HG02642 (cell line): ENCODE measurements at regions not wholly inside any gene's neighbourhood (a gene's known extent, or its start where the extent isn't known, plus 50 kb on each side); places are given as distances from the start of the nearest gene placed in this dataset.

Experiments
- ATAC-seq: cut with Tn5 transposase; IDR thresholded peaks from one replicate; pipeline ENCODE4 v1.9.1; 2021; ENCODE audit warnings: mild to moderate bottlenecking; ENCODE audit not compliant: unreplicated experiment, poor library complexity

GRCh38 chr5:68641211-68641610, 425.7 kb downstream of the PIK3R1 start:
- no peak for ATAC-seq

DNA sequence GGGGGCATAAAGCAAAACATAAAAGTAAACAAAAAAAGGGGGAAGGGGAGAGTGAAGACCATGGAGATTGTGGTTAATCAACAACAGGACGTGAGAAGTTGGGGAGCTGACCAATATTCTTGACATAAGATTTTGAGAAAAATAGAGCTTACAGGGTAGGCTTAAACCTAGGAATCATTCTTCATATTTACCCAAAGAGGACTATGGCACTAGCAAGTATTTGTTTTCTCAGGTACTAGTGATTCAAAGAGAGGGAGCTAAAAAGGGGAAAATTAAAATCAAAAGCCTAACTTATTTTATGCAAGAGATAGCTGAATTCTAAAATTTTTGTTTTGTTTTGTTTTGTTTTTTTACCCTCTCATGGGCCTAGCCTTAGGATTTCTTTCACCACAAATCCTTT, 427.5 kb downstream of the PIK3R1 start:
- no peak for ATAC-seq

GRCh38 chr5:68644971-68645370, 429.4 kb downstream of the PIK3R1 start:
- peak; percentile 99 for ATAC-seq

- no peak for ATAC-seq
These were observed 430.6 kb downstream of the PIK3R1 start for GRCh38 chr5:68646144-68646543.

GRCh38 chr5:68647743-68648142, 432.2 kb downstream of the PIK3R1 start:
- ATAC-seq = no peak

GRCh38 chr5:68648944-68649857, 433.6 kb downstream of the PIK3R1 start:
- no peak for ATAC-seq

- no peak for ATAC-seq
These were observed 437.0 kb downstream of the PIK3R1 start for GRCh38 chr5:68652534-68652965.

GRCh38 chr5:68653471-68653870, 437.9 kb downstream of the PIK3R1 start:
- ATAC-seq = no peak

DNA sequence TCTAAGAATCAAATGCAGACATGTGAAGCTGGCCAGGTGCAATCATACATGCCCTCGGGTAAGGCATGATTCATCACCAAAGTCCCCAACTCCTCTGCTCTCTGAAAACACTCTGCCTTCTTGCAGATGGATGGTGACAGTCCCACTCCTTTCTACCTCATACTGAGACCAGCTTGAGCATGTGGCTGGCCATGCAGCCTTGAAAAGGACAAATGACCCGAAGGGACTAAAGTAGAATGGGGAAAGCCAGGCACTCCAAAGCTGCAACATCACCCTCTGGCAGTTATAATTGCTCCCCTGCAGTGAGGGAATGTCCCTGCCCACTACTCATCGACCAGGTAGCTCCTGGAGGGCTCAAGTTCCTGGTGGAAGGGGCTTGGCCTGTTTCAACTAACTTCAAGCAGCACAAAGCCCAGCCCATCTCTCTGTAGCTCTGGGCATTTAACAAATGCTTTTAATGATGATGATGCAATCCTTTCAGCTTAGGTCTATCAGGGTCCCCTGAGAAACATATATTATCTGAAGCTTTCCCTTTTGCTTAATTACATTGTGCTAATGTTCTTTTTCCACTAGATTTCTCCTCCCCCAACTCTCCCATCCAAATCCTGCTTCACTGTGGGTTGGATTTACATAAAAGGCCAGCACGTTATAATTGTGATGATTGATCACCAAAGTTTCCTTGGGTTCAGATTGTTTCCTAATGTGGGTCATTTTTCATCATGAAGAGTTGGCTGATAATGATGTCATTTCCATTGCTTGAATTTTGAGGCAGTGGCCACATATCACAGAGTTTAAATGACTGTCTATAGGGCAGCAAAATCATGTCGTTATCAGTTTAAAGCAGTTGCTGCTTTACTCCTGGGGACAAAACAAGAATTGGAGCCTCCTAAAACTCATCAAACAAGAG, 436.5 kb upstream of the SLC30A5 start:
- ATAC-seq = no peak

DNA sequence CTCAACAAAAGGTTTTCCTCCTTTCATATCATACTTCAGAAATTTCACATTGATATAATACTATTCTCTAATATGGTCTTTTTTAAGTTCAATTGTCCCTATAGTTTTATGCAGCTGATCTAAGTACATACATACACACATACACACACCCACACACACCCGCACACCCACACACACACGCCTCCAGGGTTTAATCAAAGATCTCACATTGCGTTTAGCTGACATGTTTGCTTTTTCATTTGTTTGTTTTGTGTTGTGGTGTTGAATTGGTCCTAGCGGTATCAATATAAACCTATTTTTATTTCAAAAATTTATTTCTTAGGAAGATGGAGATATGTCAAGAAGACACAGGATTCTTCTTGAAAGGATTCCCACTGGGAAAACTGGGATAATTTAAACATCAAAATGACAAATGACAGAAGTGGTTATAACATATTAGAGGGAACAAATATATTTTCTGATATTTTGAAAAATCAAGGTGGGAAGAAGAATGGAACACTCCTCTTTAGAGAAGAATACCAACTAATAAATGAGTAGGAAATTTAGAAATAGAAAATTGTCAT, 434.9 kb upstream of the SLC30A5 start:
- ATAC-seq = no peak

GRCh38 chr5:68659881-68660280, 433.9 kb upstream of the SLC30A5 start:
- no peak for ATAC-seq

GRCh38 chr5:68661237-68661636, 432.6 kb upstream of the SLC30A5 start:
- peak; percentile 66 for ATAC-seq

- no peak for ATAC-seq
These were observed 431.0 kb upstream of the SLC30A5 start for GRCh38 chr5:68662804-68663307.

GRCh38 chr5:68669864-68670575, 423.8 kb upstream of the SLC30A5 start:
- ATAC-seq = no peak

DNA sequence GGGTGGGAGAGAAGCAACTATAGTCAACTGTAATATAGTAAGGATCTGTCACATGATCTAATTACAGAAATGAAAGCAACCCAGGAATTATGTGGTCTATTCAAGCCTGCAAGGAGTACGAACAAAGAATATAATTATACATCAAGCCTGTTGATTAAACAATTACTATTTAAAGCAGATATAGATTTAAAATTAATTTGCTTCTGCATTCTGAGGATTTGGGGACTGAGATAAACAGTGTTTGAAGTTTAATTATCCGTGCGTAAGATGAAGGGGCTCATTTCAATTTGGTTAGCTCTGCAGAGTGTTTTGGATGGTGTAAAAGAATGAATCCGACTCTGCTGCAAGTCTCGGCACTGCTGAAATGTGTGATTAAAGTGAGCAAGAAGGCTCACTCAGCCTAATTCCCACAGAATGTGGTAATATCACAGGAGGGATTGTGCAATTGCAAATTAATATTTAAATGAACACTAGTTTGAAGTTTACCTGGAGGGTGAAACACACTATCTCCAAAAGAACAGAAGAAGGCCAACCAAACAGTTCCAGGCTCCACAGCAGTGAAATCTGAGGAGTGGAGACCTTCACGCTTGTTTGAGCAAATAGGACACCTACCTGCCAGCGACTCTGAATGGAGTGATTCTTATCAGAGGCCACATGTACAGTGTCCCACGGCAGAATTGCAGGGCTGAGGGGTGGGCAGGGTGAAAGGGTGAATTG, 420.6 kb upstream of the SLC30A5 start:
- ATAC-seq = no peak

GRCh38 chr5:68673823-68674180, 420.0 kb upstream of the SLC30A5 start:
- no peak for ATAC-seq

GRCh38 chr5:68679041-68679440, 414.8 kb upstream of the SLC30A5 start:
- ATAC-seq = no peak

DNA sequence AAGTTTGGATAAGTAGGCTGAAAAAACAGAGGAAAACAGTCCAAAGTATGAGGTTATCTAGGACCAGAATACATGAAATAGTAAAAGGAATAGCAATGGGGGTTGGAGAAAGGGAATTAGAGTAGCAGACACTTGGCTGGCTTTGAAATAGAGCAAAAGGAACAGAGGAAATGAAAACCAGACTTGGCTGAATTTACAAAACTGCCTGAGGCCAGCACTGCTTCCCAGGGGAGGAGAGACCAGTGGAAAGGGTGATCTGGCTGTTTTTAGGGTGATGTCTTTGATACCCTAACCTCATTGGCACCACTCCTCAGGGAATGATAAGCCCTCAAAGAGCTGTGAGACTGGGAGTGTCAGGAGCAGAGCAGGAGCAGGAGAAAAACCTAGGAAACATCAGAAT, 413.4 kb upstream of the SLC30A5 start:
- no peak for ATAC-seq

DNA sequence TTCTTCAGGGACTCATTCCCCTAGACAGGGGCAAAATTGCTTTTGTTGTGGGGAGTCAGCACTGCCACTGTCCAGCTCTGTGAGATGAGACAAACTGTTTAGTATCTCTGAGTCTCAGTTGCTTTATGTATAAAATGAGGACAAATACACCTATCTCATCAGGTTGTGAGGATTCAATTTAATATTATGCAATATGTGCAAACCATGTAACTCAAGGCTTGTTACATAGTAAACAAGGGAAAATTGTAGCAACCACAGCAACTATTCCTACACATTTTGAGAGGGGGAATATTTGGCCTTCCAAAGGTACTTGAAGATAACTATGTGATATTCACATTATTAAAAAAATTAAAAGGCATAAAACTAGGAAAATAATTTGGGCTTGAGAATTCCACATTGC, 411.9 kb upstream of the SLC30A5 start:
- ATAC-seq = no peak
